Putamen (tissue), 1 donor: ENCODE measurements at regions not wholly inside any gene's neighbourhood (a gene's known extent, or its start where the extent isn't known, plus 50 kb on each side); places are given as distances from the start of the nearest gene placed in this dataset.

Experiments
- DNase-seq: peaks from one replicate; pipeline ENCODE4 v3.0.0-alpha.2; 2016; ENCODE audit warnings: low spot score

DNA sequence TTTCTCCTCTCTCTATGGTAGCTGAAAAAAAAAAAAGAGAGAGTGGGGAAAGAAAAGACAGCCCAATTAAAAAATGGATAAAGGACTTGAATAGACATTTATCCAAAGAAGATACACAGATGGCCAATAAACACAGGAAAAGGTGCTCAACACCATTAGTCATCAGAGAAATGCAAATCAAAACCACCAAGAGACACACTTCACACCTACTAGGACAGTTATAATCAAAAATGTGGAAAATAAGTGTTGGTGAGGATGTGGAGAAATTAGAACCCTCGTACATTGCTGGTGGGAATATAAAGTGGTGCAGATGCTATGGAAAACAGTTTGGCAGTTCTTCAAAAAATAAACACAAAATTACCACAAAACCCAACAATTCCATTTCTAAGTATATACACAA is 172.4 kb upstream of the GRIN2B start:
- no peak for DNase-seq

DNA sequence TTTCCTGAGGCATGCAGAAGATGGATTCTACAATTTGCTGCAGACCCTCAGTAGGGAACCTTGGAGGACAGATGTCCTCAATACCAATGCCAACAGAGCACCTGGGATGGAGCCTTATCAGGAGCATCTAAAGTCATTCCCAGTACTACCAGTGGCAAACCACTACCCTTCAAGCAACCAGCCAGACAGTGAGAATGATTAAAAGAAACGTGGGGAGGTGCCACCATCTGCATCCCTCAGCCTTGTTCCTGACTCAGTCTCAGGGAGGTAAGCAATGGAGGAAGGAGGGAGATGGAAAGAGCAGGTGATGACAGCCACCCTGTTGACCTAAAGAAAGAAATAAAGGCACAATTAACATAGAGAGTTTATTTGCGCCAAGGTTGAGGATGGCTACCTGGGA is 175.2 kb upstream of the GRIN2B start:
- DNase-seq, result no peak

DNA sequence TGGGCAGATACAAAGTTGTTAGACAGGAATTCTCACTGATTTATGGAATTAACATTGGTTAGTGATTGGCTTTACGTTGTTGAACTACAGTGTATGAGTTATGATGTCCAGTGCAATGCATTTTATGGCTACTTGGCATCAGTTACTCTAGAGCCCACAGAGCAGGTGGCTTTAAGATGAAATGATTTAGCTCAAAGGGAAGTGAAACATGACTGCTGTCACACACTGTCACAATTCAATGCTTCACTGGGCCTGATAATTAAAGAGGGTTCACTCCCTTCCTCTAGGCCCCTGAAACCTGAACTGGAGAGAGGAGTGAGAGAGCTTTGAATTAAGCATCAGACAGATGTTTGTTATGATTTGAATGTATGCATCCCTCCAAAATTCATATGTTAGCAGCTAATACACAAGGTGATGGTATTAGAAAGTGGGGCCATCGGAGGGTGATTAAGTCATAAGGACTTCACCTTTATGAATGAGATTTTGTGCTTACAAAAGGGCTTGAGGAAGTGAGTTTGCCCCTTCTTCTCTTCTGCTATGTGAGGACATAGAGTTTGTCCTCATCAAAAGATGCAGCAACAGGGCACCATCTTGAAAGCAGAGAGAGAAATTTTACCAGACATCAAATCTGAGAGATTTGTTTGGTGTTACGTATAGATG is 175.8 kb upstream of the GRIN2B start:
- DNase-seq, result no peak

DNA sequence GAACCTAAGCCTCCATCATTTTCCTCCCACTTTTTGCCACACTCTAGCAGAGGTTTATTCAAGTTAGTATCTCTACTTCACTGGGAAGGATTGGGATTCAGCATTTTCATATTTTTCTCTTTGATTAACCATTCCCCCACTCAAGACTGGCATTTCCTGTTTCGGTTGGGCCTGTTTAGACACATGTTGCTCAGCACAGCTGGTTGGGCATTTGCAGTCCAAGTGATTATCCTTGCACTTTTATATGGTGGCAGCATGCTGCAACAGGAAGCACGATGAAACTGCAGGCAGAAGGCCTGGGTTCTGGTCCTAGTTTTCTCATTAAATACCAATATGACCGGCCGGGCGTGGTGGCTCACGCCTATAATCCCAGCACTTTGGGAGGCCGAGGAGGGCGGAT is 182.9 kb upstream of the GRIN2B start:
- no peak for DNase-seq

DNA sequence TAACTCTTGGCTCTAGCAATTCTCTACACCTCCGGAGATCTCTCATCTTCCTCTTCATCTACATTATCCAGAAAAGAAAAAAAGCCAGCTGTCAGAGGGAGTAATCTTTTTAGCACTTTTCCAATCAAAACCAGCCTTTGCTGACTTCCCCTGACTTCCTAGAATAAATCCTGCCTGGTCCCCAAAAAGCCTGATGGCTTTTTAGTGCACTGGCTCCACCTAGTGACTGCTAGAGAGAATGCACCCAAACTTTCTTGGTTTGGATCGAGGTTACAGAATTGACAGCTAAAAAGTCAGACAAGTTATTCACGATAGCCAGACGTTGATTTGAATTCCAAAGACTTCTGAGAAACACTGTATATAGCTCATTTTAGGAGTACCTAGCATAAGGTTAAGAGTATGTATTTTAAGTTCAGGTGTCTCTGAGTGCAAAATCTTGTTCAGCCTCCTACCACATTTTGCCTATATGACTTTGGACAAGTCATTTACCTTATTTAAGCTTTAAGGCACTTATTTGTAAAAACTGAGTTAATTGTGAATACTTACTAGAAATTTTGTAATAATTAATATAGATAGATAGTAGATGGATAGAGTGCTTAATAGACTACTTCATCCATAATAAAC is 185.7 kb upstream of the GRIN2B start:
- DNase-seq, result peak; percentile 85

DNA sequence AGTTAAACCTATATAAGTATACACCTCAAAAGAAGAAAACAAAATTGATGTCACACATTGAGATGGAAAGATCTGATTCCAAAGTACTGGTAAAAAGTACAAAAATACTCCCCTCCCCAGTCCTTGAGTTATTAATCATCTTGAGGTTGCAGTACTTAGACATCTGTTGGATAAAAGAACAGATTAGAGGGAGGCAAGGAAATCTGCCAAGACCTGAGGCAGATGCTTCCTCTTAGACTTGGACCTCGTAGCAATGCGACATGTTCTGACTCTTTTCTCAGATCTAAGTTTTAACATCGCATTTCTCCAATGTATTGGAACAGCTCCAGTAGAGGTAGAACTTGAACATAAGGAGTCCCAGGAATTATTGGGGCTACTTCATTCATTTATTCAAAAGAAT is 187.9 kb upstream of the GRIN2B start:
- DNase-seq, result no peak

DNA sequence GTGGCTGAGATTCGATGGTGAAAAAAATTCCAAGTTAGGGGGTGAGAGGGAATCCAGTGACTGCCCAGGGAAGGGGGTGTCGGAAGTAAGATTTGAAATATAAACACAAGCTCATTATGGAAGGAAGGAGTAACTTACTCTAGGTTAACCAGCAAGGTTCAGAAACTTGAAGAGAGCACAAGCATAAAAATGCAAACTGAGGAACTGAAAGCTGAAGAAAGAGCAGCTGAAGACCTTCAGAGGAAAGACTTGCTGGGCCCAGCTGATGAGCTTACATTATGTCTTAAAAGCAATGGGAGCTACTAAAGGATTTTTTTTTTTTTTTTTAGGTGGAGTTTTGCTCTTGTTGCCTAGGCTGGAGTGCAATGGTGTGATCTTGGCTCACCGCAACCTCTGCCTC is 189.7 kb upstream of the GRIN2B start:
- DNase-seq, result no peak

DNA sequence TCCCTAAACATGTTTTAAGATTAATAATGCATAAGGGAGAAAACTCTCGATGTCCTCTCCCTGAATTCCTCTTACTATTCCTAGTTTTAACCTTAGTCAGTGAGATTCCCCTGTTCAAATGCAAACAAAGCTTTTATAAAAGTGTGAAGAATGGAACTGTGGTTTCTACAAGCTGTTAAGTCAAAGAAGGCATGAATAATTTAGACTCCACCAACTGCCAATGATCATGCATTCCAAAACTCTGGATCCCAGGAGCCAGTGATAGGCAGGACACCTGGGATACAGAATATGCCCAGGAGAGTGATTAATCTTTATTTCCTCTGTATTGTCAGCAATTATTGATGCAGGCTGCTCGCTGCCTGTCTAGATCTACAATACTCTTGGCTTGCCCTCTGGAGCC is 190.3 kb upstream of the ATF7IP start:
- DNase-seq, result no peak

DNA sequence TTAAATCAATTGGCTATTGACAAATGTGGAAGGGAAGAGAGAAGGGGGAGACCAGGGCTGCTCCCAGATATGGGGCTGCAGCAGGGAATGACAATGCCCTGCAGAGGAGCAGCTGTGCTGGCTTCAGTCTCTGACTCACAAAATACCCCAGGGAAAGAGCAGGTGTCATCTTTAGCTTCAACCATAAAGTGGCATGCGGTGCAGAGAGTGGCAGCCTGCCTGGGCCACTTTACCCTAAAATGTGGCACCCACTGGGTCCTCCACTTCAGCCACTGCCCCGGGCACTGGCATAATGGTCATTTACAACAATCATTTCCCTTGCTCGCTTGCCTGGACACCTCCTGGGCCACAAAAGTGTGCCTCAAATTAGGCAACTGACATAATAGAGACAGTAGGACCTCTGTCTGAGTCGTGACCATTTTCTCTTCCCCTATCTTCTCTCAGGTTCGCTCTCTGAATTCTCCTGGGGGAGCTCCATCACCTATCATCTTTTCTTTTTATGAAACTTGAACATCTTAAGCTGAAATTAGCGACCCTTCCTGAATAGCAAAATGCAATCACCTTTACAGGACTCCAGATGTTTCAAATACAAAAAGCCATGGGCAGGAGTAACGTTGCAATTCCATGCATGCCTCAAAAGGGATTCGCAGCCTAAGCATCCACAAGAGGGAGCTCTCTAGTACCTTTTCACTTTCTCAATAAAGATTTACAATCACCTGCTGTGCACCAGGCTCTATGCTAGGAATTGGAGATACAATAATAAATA is 179.9 kb upstream of the ATF7IP start:
- DNase-seq, result peak; percentile 31

DNA sequence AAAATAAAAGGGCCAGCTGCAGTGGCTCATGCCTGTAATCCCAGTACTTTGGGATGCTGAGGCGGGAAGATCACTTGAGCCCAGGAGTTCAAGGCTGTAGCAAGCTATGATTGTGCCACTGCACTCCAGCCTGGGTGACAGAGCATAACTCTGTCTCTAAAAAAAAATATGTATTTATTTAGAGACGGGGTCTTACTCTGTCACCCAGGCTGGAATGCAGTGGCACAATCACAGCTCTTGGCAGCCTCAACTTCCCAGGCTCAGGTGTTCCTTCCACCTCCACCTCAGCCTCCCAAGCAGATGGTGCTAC is 179.3 kb upstream of the ATF7IP start:
- no peak for DNase-seq

DNA sequence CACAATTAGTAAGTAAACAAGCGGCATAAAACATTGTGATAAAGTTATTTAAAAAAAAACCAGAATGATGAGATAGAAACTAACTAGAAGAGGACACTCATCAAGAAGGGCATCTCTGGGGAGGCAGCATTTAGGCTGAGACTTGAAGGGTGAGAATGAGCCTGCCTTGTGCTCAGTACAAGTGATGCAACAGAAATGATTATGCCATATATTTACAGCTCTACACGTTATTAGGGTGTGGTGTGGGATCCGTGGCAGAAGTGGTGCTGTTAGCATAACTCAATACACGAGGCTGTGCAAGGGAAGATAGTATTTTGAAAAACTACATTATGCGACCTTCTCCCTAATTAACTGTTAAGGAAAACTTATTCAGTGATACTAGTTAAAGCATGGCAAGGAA is 178.5 kb upstream of the ATF7IP start:
- no peak for DNase-seq

DNA sequence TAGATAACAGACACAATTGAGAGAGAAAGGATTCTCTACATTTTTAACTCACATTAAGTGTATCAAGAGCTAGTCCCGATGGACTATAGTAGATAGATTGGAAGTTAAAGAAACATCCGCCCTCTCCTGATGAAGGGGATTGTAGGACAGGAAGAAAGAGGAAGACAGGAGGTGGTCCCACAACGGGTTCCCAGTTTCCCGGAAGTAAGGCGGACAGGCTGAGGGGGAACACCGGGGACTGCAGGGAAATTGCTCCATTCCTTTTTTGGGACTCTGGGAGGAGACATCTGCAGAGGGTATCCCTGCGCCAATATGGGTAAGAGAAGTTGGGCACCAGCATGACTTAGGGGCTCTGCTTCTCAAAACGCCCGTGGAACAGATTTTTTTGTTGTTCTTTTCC is 177.5 kb upstream of the ATF7IP start:
- no peak for DNase-seq

DNA sequence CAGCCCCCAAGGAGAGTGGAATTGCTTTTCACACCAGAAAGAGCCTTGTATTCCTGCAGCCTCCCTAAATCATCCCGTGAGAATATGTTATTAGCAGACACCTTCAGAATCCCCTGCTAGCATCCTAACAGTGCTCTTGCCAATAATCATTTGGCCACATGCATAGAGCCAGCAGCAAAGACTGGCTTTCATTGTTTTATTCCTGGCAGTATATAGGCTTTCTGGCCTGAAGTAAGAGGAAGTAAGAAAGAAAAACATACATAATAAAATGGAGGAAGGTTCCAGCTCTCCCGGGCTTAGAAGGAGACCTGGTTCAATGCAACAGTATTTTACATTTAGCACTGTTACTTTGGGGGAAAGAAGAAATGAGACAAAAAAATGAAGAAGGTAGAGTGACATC is 176.7 kb upstream of the ATF7IP start:
- DNase-seq, result no peak

DNA sequence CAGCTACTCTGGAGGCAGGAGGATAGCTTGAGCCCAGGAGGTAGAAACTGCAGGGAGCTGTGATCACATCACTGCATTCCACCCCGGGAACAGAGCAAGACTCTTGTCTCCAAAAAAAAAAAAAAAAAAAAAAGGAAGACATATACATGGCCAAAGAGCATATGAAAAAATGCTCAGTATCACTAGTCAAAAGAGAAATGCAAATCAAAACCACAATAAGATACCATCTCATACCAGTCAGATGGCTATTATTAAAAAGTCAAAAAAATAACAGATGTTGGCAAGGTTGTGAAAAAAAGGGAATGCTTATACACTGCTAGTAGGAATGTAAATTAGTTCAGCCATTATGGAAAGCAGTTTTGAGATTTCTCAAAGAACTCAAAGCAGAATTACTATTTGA is 174.8 kb upstream of the ATF7IP start:
- DNase-seq, result no peak

DNA sequence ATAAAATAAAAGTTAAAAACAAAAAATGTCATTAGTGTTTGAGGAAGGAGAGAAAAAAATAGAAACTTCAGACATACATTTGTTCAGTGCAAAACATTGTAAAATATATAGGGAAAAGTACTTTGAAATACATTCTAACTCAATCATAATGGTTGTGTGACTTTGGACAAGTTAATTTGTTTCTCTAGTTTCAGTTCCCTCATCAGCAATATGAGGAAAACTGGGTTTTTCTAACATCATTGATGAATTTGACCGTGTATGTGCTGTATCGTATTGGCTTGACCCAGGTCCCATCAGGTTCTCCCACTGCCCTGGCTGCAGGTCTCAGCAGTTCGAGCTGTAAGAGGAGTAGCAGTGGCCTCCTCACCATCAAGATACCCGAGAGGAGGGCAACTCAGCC is 173.9 kb upstream of the ATF7IP start:
- no peak for DNase-seq

DNA sequence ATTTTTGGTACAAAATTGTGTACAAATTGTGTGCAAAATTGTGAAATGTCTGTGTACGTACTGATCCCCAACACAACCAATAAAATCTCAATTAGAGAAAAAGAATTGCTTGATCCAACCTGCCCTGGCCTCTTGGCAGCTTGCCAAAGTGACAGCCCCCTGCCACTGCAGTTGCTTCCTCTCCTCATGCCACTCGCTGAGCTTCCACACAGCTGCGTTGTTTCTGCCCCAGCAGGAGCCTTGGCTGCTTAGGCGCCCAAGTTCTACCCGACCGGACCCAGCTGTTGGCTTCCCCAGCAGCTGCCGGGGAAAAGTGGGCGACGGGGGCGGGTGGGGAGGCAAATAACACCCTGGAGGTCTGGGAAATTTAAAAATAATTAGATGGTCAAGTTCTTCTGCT is 171.8 kb upstream of the ATF7IP start:
- no peak for DNase-seq

DNA sequence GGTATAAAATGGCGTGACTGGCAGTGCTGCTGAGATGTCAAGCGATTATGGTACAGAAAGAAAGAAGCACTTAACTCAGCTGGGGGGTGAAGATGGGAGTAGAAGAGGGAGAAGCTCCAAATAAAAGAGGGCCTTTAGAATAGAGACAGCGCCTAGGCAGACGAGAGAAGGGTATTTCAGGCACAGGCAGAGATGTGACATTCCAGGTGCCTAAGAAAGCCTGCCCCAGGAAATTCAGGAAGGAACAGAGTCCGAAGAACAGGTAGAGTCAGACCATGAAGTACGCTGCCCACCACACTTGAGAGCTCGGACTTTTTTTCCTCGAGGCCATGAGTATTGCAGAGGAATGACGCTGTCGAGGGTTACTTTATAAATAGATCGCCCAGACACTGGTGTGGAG is 170.9 kb upstream of the ATF7IP start:
- DNase-seq, result no peak

DNA sequence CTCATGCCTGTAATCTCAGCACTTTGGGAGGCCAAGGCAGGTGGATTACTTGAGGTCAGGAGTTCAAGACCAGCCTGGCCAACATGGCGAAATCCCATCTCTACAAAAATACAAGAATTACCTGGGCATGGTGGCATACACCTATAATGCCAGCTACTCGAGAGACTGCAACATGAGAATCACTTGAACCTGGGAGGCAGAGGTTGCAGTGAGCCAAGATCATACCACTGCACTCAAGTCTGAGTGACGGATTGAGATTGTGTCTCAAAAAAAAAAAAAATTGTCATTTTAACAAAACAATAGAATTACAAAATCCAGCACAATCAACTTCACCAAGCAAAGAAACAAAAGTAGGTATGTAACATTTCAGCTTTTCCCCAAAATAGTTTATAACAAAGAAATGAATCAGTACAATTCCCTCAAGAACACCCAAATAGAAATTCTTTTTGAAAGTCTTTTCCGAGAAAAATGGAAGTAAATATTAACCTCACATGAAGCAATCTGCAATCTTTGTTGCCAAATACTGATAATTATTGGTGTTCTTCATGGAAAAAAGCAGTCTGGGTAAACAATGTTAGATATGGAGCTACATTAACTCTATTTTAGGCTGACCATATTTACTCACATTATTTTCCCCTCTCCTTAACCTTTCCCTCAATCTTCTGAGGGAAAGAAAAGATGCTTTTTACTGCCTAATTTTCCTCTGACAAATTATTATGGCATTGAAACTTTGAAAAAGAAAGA is 165.9 kb upstream of the ATF7IP start:
- no peak for DNase-seq

DNA sequence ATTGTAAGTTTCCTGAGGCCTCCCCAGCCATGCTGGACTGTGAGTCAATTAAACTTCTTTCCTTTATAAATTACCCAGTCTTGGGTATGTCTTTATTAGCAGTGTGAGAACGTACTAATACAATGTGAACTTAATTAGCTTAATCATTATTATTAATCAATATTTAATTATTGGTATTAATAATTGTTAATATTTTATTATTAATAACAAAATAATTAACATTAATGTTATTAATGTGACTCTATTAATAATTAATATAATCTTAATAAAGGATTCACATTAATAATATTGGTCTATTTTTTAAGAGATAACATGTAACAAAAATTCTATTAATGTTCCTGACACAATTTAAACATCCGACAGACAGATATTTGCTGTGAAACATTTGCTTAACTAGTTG is 164.9 kb upstream of the ATF7IP start:
- DNase-seq, result no peak

DNA sequence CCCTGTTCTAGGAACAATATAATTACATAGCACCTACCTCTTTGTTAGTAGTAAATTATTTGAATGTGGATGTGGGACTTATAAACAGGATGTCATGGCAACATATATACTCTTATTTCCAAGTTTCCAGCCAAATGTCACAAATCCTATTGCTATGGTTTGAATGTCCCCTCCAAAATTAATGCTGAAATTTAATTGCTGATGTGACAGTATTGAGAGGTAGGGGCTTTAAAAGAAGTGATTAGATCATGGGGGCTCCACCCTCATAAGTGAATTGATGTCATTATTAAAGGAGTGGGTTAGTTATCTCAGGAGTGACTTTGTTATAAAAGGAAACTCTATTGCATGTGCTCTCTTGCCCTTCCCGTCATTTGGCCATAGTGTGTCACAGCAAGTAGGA is 164.2 kb upstream of the ATF7IP start:
- DNase-seq, result no peak

DNA sequence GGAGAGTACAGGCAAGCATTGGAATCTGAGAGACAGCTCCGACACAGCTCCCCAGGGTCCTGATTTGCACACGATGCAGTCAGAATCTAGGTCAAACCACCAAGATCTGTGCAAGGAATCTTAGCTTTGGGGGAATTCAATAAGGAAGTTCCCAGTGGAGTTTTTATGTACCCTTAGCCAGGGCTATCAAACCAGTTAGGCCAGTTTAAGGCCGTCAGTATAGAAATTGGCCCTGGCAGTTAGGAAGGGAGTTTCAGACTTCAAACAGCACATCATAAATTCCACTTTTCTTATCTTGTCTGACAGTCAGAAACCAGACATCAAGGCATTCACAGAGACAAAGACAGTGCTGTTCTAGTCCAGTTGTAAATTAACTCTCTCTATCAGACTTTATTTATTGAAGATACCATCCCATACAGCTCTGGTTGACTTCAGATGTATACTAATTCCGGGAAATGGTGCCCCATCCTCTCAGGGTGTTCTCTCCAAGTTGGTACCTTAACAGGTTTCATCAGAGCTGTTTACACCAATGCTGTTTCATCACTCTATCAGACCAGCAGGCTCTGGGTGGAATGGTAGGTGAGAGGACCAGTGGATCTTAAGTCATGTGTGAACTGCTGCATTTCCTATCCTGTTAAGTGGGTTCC is 157.5 kb upstream of the ATF7IP start:
- no peak for DNase-seq

DNA sequence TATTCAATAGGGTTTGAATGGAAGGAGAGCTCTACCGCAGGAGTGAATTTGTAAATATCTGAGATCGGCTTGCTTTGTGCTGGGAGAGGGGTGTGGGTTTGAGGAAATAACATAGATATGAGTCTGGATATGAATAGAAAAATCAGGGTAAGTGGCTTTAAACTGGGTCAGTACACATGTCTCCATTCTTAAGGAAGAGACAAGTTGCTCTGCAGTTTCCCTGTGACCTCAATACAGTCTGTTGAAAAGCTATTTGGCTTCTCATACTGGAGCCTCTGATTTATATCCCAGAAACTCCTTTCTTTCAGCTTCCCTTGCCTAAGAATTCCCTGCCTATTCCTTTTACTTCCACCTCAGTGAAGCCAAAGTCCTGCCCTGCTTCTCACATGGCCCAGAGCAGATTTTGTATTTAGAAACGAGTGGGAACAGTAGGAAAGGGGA is 153.5 kb upstream of the ATF7IP start:
- DNase-seq, result peak; percentile 26
